Natural killer cell (primary cell): ENCODE measurements at regions not wholly inside any gene's neighbourhood (a gene's known extent, or its start where the extent isn't known, plus 50 kb on each side); places are given as distances from the start of the nearest gene placed in this dataset.

Source experiments
- ATAC-seq, 3 donors: fragments of 150-1000 bp in 2 of 3; fragments of 200-7000 bp in 1 of 3; cut with Tn5 transposase; 1 replicate in 1 of 3; 2 replicates in 2 of 3; pipeline ENCODE4 v1.10.0; 2021; ENCODE audit warnings: mild to moderate bottlenecking in 2 of 3, moderate library complexity in 2 of 3
- DNase-seq, 2 donors: peaks; one replicate each; pipeline versions ENCODE4 v3.0.0 to v3.0.0-alpha.2; 2013 to 2021; ENCODE audit warnings: mixed read lengths in 1 of 2
- H3K27ac ChIP-seq: one replicate; pipeline ENCODE4 v1.5.1; 2013; ENCODE audit warnings: mild to moderate bottlenecking, low read length
- H3K27me3 ChIP-seq: one replicate; pipeline ENCODE4 v1.6.1; 2013; ENCODE audit warnings: low read length; ENCODE audit not compliant: control insufficient read depth, insufficient read depth
- H3K36me3 ChIP-seq: one replicate; pipeline ENCODE4 v1.6.1; 2013; ENCODE audit warnings: low read length; ENCODE audit not compliant: control insufficient read depth, insufficient read depth
- H3K4me1 ChIP-seq: one replicate; pipeline ENCODE4 v1.6.1; 2013; ENCODE audit warnings: low read length; ENCODE audit not compliant: control insufficient read depth, insufficient read depth
- H3K4me3 ChIP-seq: one replicate; pipeline ENCODE4 v1.5.1; 2013; ENCODE audit warnings: low read length
- H3K9me3 ChIP-seq: one replicate; pipeline ENCODE4 v1.6.1; 2013; ENCODE audit warnings: low read length; ENCODE audit not compliant: control insufficient read depth, insufficient read depth
- H3K27ac Mint-ChIP-seq, 2 donors: one replicate each; pipeline ENCODE4 v1.8.0; 2022; ENCODE audit warnings: mild to moderate bottlenecking in 2 of 2, mixed read lengths in 2 of 2, moderate library complexity in 1 of 2
- H3K27me3 Mint-ChIP-seq, 2 donors: one replicate each; pipeline ENCODE4 v1.8.0; 2022; ENCODE audit warnings: low read depth in 2 of 2, mixed read lengths in 2 of 2
- H3K36me3 Mint-ChIP-seq: one replicate; pipeline ENCODE4 v1.8.0; 2022; ENCODE audit warnings: mixed read lengths
- H3K4me1 Mint-ChIP-seq, 2 donors: one replicate each; pipeline ENCODE4 v1.8.0; 2022; ENCODE audit warnings: mixed read lengths in 2 of 2
- H3K4me3 Mint-ChIP-seq: one replicate; pipeline ENCODE4 v1.8.0; 2022; ENCODE audit warnings: mild to moderate bottlenecking, moderate library complexity, mixed read lengths
- H3K9me3 Mint-ChIP-seq, 2 donors: one replicate each; pipeline ENCODE4 v1.8.0; 2022; ENCODE audit warnings: mixed read lengths in 2 of 2
- CTCF ChIP-seq: fragments of 200-600 bp; IDR thresholded peaks from one replicate; pipeline ENCODE4 v1.8.0; 2022; ENCODE audit warnings: antibody characterized with exemption
- WGBS: methylation state at CpG from one replicate; pipeline ENCODE4 v1.1.7; 2013; ENCODE audit warnings: missing lambda C conversion rate; ENCODE audit not compliant: insufficient coverage; 5-methylcytosine and 5-hydroxymethylcytosine counted together
- intact Hi-C: fragments of 100-400 bp; cut with micrococcal nuclease; formaldehyde crosslinking; loops from one replicate; pipeline ENCODE4 v1.14.2; 2022

- H3K27ac ChIP-seq = no peak overlapping the region
- no peak for DNase-seq
- H3K9me3 ChIP-seq = no peaks in the 10 kb centered on the region
- WGBS = 87% methylated on average over 1 of the region's 1 CpG
- ATAC-seq = no peak
- Mint-ChIP-seq H3K27me3 (no peaks in the 10 kb centered on the region), H3K9me3 (no peaks in the 10 kb centered on the region), H3K36me3 (no peaks in the 10 kb centered on the region), H3K4me3 (no peak overlapping the region), H3K4me1 (peaks cover 6 to 7% of the 10 kb centered on the region in 2 donors), H3K27ac (no peak overlapping the region)
- TF ChIP-seq CTCF = no peak
- H3K4me1 ChIP-seq = no peaks in the 10 kb centered on the region
- H3K27me3 ChIP-seq = no peaks in the 10 kb centered on the region
- H3K36me3 ChIP-seq = no peaks in the 10 kb centered on the region
- no peak overlapping the region for H3K4me3 ChIP-seq
- intact Hi-C loops = no loop called here
Measured at GRCh38 chr3:190174471-190174870, 53.8 kb upstream of the P3H2 start.

GRCh38 chr3:190173426-190173825 lies 52.7 kb upstream of the P3H2 start:
- Histone ChIP-seq H3K27ac (no peak overlapping the region), H3K9me3 (no peaks in the 10 kb centered on the region), H3K4me3 (no peak overlapping the region), H3K27me3 (no peaks in the 10 kb centered on the region), H3K4me1 (no peaks in the 10 kb centered on the region), H3K36me3 (no peaks in the 10 kb centered on the region)
- 100% methylated on average over 1 of the region's 1 CpG for WGBS
- DNase-seq = no peak
- ATAC-seq = no peak
- H3K27ac Mint-ChIP-seq = no peak overlapping the region
- H3K4me3 Mint-ChIP-seq = no peak overlapping the region
- H3K36me3 Mint-ChIP-seq = no peaks in the 10 kb centered on the region
- H3K27me3 Mint-ChIP-seq = no peaks in the 10 kb centered on the region
- TF ChIP-seq CTCF = no peak
- intact Hi-C loops = no loop called here
- peaks cover 9 to 10% of the 10 kb centered on the region in 2 donors for H3K4me1 Mint-ChIP-seq
- no peaks in the 10 kb centered on the region for H3K9me3 Mint-ChIP-seq

- Histone ChIP-seq H3K9me3 (no peaks in the 10 kb centered on the region), H3K27ac (no peak overlapping the region), H3K36me3 (no peaks in the 10 kb centered on the region), H3K27me3 (no peaks in the 10 kb centered on the region), H3K4me3 (no peak overlapping the region), H3K4me1 (no peaks in the 10 kb centered on the region)
- Mint-ChIP-seq H3K9me3 (no peaks in the 10 kb centered on the region), H3K36me3 (no peaks in the 10 kb centered on the region), H3K27ac (no peak overlapping the region), H3K4me3 (no peak overlapping the region), H3K4me1 (peaks cover 9 to 10% of the 10 kb centered on the region in 2 donors), H3K27me3 (no peaks in the 10 kb centered on the region)
- DNase-seq (no peak), ATAC-seq (no peak)
- no CpG with 5 or more reads among the region's 2 CpGs for WGBS
- no peak for TF ChIP-seq CTCF
- intact Hi-C loops = no loop called here
Measured at GRCh38 chr3:190172751-190173150, 52.1 kb upstream of the P3H2 start.
